OCI-LY7 (cell line): ENCODE measurements at regions not wholly inside any gene's neighbourhood (a gene's known extent, or its start where the extent isn't known, plus 50 kb on each side); places are given as distances from the start of the nearest gene placed in this dataset.

Experiments used
- BruUV-seq: library from RNA; stranded (reverse); fragments of 400-500 nt; replicated peaks from 2 replicates; lab custom pipeline; 2021; lab: Mats Ljungman, UMichigan
- CTCF ChIA-PET: fragments of 300-600 bp; sonication (Branson Sonifier 250); formaldehyde crosslinking; loops from one replicate; lab custom pipeline; 2022; ENCODE audit warnings: antibody characterized with exemption; ENCODE audit not compliant: unreplicated experiment; lab: Charles Lee
- POLR2A ChIA-PET: fragments of 300-600 bp; sonication (Branson Sonifier 250); formaldehyde crosslinking; loops from one replicate; lab custom pipeline; 2022; ENCODE audit warnings: antibody characterized with exemption; lab: Charles Lee
- DNase-seq: peaks from one replicate; pipeline ENCODE4 v3.0.0-alpha.2; 2015; ENCODE audit warnings: low spot score
- H2AFZ ChIP-seq: fragments of 200-600 bp; sonication (generic), shearing (Covaris generic); 2 replicates; pipeline ENCODE4 v1.6.1; 2014; ENCODE audit warnings: mild to moderate bottlenecking, antibody characterized with exemption, low read length, moderate library complexity
- H3K27ac ChIP-seq: fragments of 200-600 bp; sonication (generic); 2 replicates; pipeline ENCODE4 v1.5.1; 2014; ENCODE audit warnings: mixed run types, low read depth, mild to moderate bottlenecking, moderate library complexity, low read length, inconsistent platforms; ENCODE audit not compliant: poor library complexity, severe bottlenecking
- H3K36me3 ChIP-seq: fragments of 200-600 bp; sonication (generic); 2 replicates; pipeline ENCODE4 v1.6.1; 2014; ENCODE audit warnings: mild to moderate bottlenecking, antibody characterized with exemption, low read length, moderate library complexity, mixed read lengths; ENCODE audit not compliant: insufficient read depth
- H3K4me1 ChIP-seq: fragments of 200-600 bp; sonication (generic); 2 replicates; pipeline ENCODE4 v1.5.1; 2014; ENCODE audit warnings: mild to moderate bottlenecking, low read length; ENCODE audit not compliant: insufficient read depth, poor library complexity, severe bottlenecking
- H3K4me2 ChIP-seq: fragments of 200-600 bp; sonication (generic); 2 replicates; pipeline ENCODE4 v1.6.1; 2014; ENCODE audit warnings: mild to moderate bottlenecking, low read length
- H3K4me3 ChIP-seq: fragments of 200-600 bp; sonication (generic); 2 replicates; pipeline ENCODE4 v1.5.1; 2014; ENCODE audit warnings: mild to moderate bottlenecking, low read depth, low read length; ENCODE audit not compliant: poor library complexity, severe bottlenecking
- H3K79me2 ChIP-seq: fragments of 200-600 bp; sonication (generic); 2 replicates; pipeline ENCODE4 v1.6.1; 2016; ENCODE audit warnings: low read depth, mild to moderate bottlenecking, low read length, moderate library complexity, mixed read lengths; ENCODE audit not compliant: insufficient read depth
- H3K9me2 ChIP-seq: fragments of 200-600 bp; sonication (generic); 2 replicates; pipeline ENCODE4 v1.6.1; 2016; ENCODE audit warnings: mild to moderate bottlenecking, low read length, mixed read lengths; ENCODE audit not compliant: insufficient read depth
- H3K9me3 ChIP-seq: fragments of 200-600 bp; sonication (generic); 2 replicates; pipeline ENCODE4 v1.6.1; 2014; ENCODE audit warnings: mild to moderate bottlenecking, mixed run types, low read length, mixed read lengths
- H4K20me1 ChIP-seq: fragments of 200-600 bp; sonication (generic); 2 replicates; pipeline ENCODE4 v1.6.1; 2014; ENCODE audit warnings: mild to moderate bottlenecking, antibody characterized with exemption, low read length, moderate library complexity, mixed read lengths; ENCODE audit not compliant: insufficient read depth
- CTCF ChIP-seq: fragments of 200-600 bp; sonication (generic); conservative IDR thresholded peaks from 2 replicates; pipeline ENCODE4 v1.5.1; 2014; ENCODE audit warnings: mild to moderate bottlenecking, antibody characterized with exemption, low read length, moderate library complexity, mixed read lengths
- EZH2phosphoT487 ChIP-seq: fragments of 200-600 bp; sonication (generic); IDR thresholded peaks from 2 replicates; pipeline ENCODE4 v1.6.1; 2018; ENCODE audit warnings: low read depth, borderline replicate concordance, mild to moderate bottlenecking, mixed run types, antibody characterized with exemption, low read length, moderate library complexity, mixed read lengths
- intact Hi-C: fragments of 100-400 bp; cut with micrococcal nuclease; formaldehyde crosslinking; loops from one replicate; pipeline ENCODE4 v1.10.0; 2022; ENCODE audit not compliant: unreplicated experiment

GRCh38 chr4:126479709-126480108, 1153.0 kb upstream of the INTU start:
- DNase-seq, result no peak
- Histone ChIP-seq H3K36me3 (no peaks in the 10 kb centered on the region), H3K9me2 (no peaks in the 10 kb centered on the region), H3K27ac (no peak overlapping the region), H3K4me1 (no peaks in the 10 kb centered on the region), H2AFZ (no peak overlapping the region), H3K79me2 (no peaks in the 10 kb centered on the region), H3K4me3 (no peak overlapping the region), H3K4me2 (no peak overlapping the region), H3K9me3 (no peaks in the 10 kb centered on the region), H4K20me1 (no peaks in the 10 kb centered on the region)
- BruUV-seq, result no TSS peak
- CTCF ChIA-PET, result no interaction called here
- TF ChIP-seq EZH2phosphoT487 (no peak), CTCF (no peak)
- POLR2A ChIA-PET, result no interaction called here
- intact Hi-C loops, result no loop called here

GRCh38 chr4:126482311-126482710, 1150.4 kb upstream of the INTU start:
- Histone ChIP-seq H3K4me1 (no peaks in the 10 kb centered on the region), H3K79me2 (no peaks in the 10 kb centered on the region), H3K27ac (no peak overlapping the region), H2AFZ (no peak overlapping the region), H3K36me3 (no peaks in the 10 kb centered on the region), H3K9me2 (no peaks in the 10 kb centered on the region), H3K4me3 (no peak overlapping the region), H4K20me1 (no peaks in the 10 kb centered on the region), H3K9me3 (no peaks in the 10 kb centered on the region), H3K4me2 (no peak overlapping the region)
- TF ChIP-seq CTCF, result no peak
- no peak for TF ChIP-seq EZH2phosphoT487
- DNase-seq, result no peak
- POLR2A ChIA-PET, result no interaction called here
- CTCF ChIA-PET, result no interaction called here
- no TSS peak for BruUV-seq
- intact Hi-C loops, result no loop called here

GRCh38 chr4:126486377-126486776, 1146.4 kb upstream of the INTU start:
- Histone ChIP-seq H3K79me2 (no peaks in the 10 kb centered on the region), H3K4me2 (no peak overlapping the region), H3K9me2 (no peaks in the 10 kb centered on the region), H2AFZ (no peak overlapping the region), H3K4me1 (no peaks in the 10 kb centered on the region), H3K36me3 (no peaks in the 10 kb centered on the region), H3K4me3 (no peak overlapping the region), H3K9me3 (no peaks in the 10 kb centered on the region), H4K20me1 (no peaks in the 10 kb centered on the region), H3K27ac (no peak overlapping the region)
- CTCF ChIA-PET, result no interaction called here
- no TSS peak for BruUV-seq
- POLR2A ChIA-PET, result interaction anchor here (1.5 kb wide), 1 partner anchor 11 kb away, joined by 3 read pairs; no protein-coding TSS in a partner anchor
- intact Hi-C loops, result no loop called here
- TF ChIP-seq EZH2phosphoT487, result no peak
- no peak for TF ChIP-seq CTCF
- DNase-seq, result no peak
